ENCODE measurements at regions not wholly inside any gene's neighbourhood (a gene's known extent, or its start where the extent isn't known, plus 50 kb on each side); places are given as distances from the start of the nearest gene placed in this dataset.
"Not testable (repeated sequence)": the region's sequence is repeated elsewhere in the genome, so short reads cannot be mapped to it uniquely, and the experiment has no call there.

DNA sequence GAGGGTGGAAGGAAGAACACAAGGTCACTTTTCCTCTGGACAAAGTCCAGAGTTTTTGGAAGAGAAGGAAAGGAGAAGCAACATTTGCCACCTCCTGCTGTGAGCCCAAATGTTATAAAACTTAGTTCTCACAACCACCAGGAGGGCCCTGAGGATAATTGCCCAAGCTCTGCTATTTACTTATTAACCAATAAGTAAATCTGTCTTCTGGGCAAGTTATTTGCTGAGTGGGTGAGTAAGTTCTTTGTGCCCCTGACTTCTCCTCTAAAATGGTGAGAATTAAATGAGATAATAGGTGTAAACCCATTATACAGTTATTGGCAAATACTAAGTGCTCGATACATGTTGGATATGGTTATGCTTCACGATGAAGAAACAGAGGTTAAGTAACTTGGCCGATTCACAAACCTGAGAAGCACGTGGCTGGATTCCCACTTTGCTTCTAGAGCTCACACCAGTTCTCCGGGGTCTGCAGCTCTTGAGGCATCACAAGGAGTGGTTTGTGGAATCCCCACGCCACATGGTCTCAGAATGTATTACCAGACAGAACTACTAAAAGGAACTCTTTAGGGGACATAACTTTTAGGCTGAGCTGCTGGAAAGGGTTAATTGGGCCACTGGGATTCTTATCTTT, 164.1 kb downstream of the MYCN start:
- DNase-seq: no peak

DNA sequence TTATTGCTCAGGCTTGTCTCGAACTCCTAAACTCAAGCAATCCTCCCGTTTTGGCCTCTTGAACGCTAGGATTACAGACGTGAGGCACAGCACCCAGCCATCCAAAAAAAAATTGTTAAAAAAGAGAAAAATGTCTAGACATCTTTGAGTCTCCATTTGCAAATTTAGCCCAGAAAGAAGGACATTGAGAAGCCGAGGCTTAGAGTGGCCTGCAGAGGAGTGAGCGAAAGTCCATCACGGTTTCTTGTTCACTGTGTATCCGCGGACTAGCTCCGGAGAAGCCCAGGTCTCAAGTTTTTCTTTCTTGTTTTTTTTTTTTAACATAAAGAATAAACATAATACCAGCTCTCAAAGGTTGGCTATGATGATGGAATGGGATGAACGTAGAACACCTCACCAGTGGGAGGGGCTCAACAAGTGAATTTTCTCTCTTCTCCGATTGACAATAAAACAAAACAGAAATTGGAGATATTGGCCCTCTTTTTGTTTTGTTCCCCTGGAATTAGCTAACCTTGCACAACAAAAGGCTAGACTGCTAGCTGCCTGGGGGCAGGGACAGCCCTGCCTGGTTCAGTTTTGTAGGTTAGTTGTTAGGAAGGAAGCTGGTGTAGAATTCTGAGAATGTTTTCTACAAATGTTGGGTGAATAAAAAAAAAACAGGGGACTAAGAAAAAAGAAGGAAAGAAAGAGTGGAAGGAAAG, 163.4 kb downstream of the MYCN start:
- DNase-seq: no peak

DNA sequence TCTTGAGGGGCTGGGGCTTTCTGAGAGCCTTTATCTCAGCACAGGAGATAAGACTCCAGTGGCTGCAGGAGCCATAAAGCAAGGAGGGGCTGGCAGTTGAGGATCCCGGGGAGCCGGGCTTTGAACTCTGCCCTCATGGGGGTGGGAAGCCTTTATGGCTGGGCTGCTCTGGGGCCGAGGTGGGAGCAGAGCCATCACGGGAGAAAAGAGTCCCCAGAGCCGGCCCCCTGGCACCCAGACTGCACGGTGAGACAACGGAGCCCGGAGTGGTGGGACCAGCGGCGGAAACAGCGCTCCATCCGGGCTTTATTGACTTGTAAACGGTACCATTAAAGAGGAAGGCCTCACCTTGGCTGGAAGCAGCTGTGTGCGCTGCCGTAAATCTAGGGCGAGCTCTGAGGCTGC, 162.6 kb downstream of the MYCN start:
- DNase-seq: no peak

GRCh38 chr2:16102358-16102975, 162.1 kb downstream of the MYCN start:
- DNase-seq: no peak

- no peak for DNase-seq
These were observed 160.8 kb downstream of the MYCN start for GRCh38 chr2:16101196-16101595.

GRCh38 chr2:16100006-16100405, 159.7 kb downstream of the MYCN start:
- DNase-seq: no peak

DNA sequence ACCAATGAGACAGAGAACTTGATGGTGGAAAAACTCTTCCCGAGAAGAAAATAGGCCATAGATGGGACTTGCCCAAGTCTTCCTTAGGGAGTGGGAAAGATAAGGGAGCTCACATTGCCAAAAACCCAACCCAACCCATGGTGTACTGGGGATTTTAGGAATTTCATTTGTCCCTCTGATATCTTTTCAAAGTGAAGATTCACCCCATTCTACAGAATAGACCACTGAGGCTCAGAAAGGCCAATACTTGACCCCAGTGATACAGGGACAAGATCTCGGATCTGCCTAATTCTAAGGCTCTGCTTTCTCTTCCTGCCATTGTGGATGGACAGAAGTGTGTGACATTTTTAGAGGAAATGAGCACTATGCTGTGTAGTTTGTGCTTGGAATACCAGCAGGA, 159.0 kb downstream of the MYCN start:
- DNase-seq: no peak

DNA sequence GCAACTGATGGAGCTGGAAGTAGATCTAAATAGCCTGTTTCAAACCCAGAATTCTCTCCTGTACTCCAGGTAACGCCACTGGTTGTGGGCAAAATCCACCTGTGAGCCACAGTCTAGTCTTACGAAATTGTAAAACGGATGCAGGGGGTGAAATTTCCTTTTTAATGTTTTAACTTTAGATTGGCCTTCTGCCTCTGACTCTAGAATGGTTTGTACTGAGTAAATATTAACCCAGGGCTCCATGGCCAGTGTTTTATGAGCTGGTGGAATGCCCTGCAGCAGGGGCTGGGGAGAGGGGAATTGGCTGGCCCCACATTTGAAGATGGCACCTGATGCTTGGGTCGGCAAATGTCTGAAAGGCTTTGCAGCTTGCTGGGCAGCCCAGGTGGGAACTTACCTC, 156.6 kb downstream of the MYCN start:
- DNase-seq: peak; percentile 30

- not testable (repeated sequence) for DNase-seq
These were observed 155.1 kb downstream of the MYCN start for GRCh38 chr2:16095483-16095882.

DNA sequence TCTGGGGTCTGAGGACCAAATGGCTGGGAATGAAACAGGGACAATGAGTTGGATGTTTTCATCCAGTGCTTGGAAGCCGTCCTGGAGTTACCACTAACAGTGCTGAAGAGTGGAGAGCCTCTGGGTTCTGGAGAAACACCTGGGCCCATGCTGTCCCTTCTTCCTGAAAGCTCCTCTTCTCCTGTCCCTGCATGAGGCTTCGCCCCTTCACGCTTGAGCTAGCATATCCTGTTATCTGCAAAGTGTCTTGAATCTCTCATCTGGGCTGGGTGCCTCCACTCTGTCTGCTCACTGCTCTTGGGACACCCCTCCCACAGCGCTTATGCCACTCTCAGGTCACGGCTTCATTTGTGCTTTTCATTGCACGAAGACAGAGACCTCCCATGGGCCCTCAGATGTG, 154.5 kb downstream of the MYCN start:
- no peak for DNase-seq

GRCh38 chr2:16093639-16094529, 153.5 kb downstream of the MYCN start:
- peak; percentile 55 for DNase-seq

- DNase-seq: no peak
These were observed 152.7 kb downstream of the MYCN start for GRCh38 chr2:16092861-16093638.

DNA sequence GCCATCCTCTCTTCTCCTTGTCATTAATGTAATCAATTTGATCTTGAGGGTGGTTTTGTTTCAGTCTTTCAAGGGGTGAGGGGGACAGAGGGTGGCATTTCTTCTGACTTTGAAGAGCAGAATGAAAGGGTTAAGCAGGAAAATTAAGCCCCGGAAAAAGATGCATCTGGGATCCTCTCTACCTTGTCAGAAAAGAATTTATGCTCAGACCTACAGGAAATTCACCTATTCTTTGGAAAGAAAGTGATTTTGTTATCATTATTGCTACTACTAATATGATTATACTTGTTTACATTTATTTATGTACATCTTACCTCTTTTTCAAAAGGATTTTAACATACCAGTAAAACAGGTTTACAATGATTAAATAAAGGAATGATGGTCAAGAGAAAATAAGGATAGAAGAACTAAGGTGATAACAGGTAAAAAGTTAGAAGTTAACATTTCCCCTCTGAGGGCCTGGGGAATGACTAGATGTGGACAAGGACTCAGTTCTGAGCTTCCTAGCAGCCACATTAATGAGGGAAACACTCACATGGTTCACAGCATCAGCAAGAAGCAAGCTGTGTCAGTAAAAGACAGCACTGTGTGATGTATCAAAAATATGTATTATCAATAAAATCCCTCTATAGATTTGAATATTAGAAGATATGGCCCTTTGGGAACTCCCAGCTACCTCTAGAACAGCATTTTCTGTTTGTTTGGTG, 151.4 kb downstream of the MYCN start:
- no peak for DNase-seq

DNA sequence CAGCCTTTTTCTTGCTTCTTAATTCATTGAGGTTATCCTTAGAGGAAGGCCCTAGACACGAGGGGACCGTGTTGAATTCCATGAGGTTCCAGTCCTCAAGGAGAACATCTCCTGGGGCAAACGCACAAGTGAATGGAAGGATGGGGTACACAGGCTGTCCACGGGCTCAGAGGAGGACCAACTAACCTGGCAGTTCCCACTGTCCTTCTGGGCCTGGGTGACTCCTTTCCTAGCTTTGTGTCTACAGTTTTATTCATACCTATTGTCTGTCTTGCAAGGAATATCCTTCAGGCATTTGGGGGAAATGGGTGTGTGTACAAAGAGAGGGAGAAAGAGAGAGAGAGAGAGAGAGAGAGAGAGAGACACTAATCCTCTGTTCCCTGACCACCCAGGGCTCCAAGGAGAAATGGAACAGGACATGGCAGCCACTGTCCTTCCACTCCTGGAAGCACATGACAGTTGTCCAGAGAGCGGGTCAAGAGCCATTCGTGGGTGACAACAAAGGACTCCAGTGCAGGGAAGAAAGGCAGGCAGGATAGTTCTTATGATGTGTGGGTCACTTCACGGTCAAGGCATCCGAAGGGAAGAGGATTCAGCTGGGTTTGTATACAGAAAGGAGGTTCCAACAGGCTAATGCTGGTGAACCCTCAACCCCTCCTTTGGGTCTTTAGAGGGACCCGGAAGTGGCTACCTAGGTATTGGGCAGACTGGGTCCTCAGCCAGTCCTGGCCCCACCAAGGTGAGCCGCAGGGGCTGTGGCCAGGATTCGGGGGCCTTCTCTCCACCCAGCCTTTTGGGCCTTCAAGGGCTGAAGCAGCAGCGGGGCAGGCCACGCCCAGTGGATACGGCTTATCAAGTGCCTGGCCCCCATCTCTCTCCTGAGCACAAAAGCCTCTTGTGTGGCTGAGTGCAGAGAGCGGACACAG, 150.6 kb downstream of the MYCN start:
- DNase-seq: no peak

DNA sequence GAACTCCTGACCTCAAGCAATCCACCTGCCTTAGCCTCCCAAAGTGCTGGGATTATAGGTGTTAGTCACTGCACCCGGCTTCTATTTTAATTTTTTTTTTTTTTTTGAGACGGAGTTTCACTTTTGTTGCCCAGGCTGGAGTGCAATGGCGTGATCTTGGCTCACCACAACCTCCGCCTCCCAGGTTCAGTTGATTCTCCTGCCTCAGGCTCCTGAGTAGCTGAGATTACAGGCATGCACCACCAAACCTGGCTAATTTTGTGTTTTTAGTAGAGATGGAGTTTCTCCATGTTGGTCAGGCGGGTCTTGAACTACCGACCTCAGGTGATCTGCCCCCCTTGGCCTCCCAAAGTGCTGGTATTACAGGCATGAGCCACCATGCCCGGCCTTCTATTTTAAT, 149.1 kb downstream of the MYCN start:
- not testable (repeated sequence) for DNase-seq

DNA sequence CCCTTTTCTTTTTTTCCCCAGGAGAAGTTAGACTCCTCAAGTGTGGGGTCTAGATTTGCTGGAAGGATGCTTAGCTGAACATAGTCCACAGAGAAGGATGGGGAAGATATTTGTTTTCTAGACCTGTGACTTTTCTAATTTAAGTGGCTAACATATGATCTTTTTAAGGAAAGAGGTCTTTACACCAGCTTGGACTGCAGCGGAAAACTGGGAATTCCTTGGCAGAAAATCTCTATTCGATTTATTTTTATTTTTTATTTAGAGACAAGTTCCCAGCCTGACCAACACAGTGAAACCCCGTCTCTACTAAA, 148.4 kb downstream of the MYCN start:
- DNase-seq: no peak

GRCh38 chr2:16088035-16088801, 147.9 kb downstream of the MYCN start:
- DNase-seq: no peak

DNA sequence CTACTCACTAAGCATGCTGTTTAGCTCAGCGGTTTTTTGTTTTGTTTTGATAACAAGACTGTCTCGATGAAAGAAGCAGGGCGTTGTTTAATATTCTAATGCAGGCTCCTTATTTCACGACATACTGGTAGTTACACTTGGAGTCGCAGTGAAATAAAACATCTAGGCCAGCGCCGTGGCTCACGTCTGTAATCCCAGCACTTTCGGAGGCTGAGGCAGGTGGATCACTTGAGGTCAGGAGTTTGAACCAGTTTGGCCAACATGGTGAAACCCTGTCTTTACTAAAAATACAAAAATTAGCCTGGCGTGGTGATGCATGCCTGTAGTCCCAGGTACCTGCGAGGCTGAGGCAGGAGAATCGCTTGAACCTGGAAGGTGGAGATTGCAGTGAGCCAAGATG, 145.8 kb downstream of the MYCN start:
- DNase-seq: not testable (repeated sequence)

DNA sequence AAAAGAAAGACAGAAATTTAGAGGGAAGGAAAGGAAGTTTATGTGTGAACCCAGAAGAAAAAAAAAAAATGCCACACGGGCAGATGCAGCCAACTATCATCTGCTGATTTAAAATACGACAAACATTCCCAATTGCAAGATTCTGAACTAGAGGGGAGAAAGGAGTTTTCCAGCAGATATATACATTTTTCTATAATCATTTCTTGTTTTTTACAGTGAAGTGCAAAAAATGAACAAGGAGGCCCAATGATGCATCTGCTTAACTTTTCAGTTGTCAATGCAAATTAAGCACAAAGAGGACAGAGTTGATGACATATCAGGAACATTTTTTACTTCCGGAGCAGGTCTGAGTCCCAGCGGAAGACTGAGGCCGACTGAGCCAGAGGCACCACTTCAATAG, 144.7 kb downstream of the MYCN start:
- DNase-seq: no peak
